ENCODE measurements at regions not wholly inside any gene's neighbourhood (a gene's known extent, or its start where the extent isn't known, plus 50 kb on each side); places are given as distances from the start of the nearest gene placed in this dataset.

GRCh38 chr13:72462726-72463125, 264.7 kb downstream of the MZT1 start:
- Histone ChIP-seq H3K9ac (no peak overlapping the region), H4K20me1 (no peaks in the 10 kb centered on the region), H3K36me3 (no peaks in the 10 kb centered on the region), H3K9me3 (no peaks in the 10 kb centered on the region), H3K4me3 (no peak overlapping the region), H3K27me3 (no peaks in the 10 kb centered on the region), H3K27ac (no peak overlapping the region), H3K4me1 (no peaks in the 10 kb centered on the region), H3K4me2 (no peak overlapping the region)
- TF ChIP-seq Cebpa-rat (IDR thresholded peaks at IDR 0.05): no peak

- no peak overlapping the region for H3K4me2 ChIP-seq
- TF ChIP-seq Cebpa-rat (IDR thresholded peaks at IDR 0.05): no peak
- no peaks in the 10 kb centered on the region for H3K4me1 ChIP-seq
- H3K27ac ChIP-seq: no peak overlapping the region
- no peak overlapping the region for H3K9ac ChIP-seq
- no peaks in the 10 kb centered on the region for H3K36me3 ChIP-seq
- no peak overlapping the region for H3K4me3 ChIP-seq
- no peaks in the 10 kb centered on the region for H4K20me1 ChIP-seq
- H3K9me3 ChIP-seq: no peaks in the 10 kb centered on the region
- H3K27me3 ChIP-seq: no peaks in the 10 kb centered on the region
Observed at GRCh38 chr13:72462166-72462565, 265.3 kb downstream of the MZT1 start.

GRCh38 chr13:72458701-72459100, 268.7 kb downstream of the MZT1 start:
- no peak overlapping the region for H3K4me3 ChIP-seq
- no peak overlapping the region for H3K4me2 ChIP-seq
- no peaks in the 10 kb centered on the region for H3K27me3 ChIP-seq
- no peaks in the 10 kb centered on the region for H4K20me1 ChIP-seq
- no peak overlapping the region for H3K27ac ChIP-seq
- no peaks in the 10 kb centered on the region for H3K36me3 ChIP-seq
- no peak overlapping the region for H3K9ac ChIP-seq
- no peak for TF ChIP-seq Cebpa-rat (IDR thresholded peaks at IDR 0.05)
- no peaks in the 10 kb centered on the region for H3K4me1 ChIP-seq
- H3K9me3 ChIP-seq: no peaks in the 10 kb centered on the region; the same call in 1 of the 2 replicates

DNA sequence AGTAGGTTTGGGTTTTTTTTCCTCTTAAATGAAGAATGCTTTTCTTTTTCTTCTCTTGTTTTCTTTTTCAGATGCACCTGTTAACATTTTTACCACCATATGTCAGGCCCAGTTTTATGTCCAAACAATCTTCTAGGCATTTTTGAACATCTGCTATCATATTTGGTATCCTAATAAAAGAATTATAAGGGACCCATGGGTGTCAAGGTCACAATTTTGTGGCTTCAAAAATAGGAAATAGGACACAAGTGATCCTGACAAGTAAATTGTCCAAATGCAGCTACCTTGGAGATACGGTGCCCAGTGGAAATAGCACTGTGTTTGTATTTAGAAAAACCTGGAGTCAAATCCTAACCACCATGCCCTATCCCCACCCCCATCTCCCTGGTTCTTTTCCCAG, 270.3 kb downstream of the MZT1 start:
- no peak overlapping the region for H3K9ac ChIP-seq
- no peak overlapping the region for H3K27ac ChIP-seq
- no peaks in the 10 kb centered on the region for H3K27me3 ChIP-seq
- TF ChIP-seq Cebpa-rat (IDR thresholded peaks at IDR 0.05): no peak
- H3K36me3 ChIP-seq: no peaks in the 10 kb centered on the region
- H3K4me2 ChIP-seq: no peak overlapping the region
- H3K4me3 ChIP-seq: no peak overlapping the region
- H3K4me1 ChIP-seq: no peaks in the 10 kb centered on the region
- H3K9me3 ChIP-seq: no peaks in the 10 kb centered on the region; the same call in 1 of the 2 replicates
- H4K20me1 ChIP-seq: no peaks in the 10 kb centered on the region

- Histone ChIP-seq H3K4me1 (no peaks in the 10 kb centered on the region), H3K27me3 (no peaks in the 10 kb centered on the region)
Observed at GRCh38 chr13:72456486-72456885, 270.9 kb downstream of the MZT1 start.

DNA sequence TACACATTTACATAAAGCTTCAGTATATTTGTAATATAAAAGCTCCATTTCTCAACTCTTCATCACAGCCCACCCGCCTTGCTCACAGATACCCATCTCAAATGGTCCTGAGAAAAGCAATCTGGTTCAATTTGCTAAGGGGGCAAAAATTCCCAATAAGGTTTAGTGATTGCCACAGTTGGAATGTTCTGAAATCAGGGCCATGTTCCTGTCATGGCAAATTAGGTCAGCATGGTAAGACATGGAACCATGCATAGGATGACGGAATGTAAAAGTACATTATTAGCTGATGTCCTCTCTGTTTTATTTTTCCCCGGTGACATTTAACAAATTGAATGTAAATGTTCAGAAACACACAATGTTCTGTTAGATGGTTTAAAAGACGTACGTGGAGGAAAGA, 274.3 kb downstream of the MZT1 start:
- H3K9ac ChIP-seq: no peak overlapping the region
- H4K20me1 ChIP-seq: no peaks in the 10 kb centered on the region
- peaks cover 6% of the 10 kb centered on the region for H3K9me3 ChIP-seq
- no peaks in the 10 kb centered on the region for H3K27me3 ChIP-seq
- no peak for TF ChIP-seq Cebpa-rat (IDR thresholded peaks at IDR 0.05)
- no peaks in the 10 kb centered on the region for H3K36me3 ChIP-seq
- H3K4me2 ChIP-seq: no peak overlapping the region
- H3K4me1 ChIP-seq: no peaks in the 10 kb centered on the region
- H3K27ac ChIP-seq: no peak overlapping the region
- H3K4me3 ChIP-seq: no peak overlapping the region

More at GRCh38 chr13:72456486-72456885, 270.9 kb downstream of the MZT1 start:
- H3K36me3 ChIP-seq: no peaks in the 10 kb centered on the region
- TF ChIP-seq Cebpa-rat (IDR thresholded peaks at IDR 0.05): no peak
- no peaks in the 10 kb centered on the region; the same call in 1 of the 2 replicates for H3K9me3 ChIP-seq
- no peak overlapping the region for H3K4me3 ChIP-seq
- H3K4me2 ChIP-seq: no peak overlapping the region
- H3K9ac ChIP-seq: no peak overlapping the region
- H4K20me1 ChIP-seq: no peaks in the 10 kb centered on the region
- no peak overlapping the region for H3K27ac ChIP-seq

GRCh38 chr13:72448082-72448481, 279.3 kb downstream of the MZT1 start:
- Histone ChIP-seq H3K27me3 (no peaks in the 10 kb centered on the region), H3K4me1 (no peaks in the 10 kb centered on the region), H3K4me3 (no peak overlapping the region), H3K36me3 (no peaks in the 10 kb centered on the region), H3K9ac (no peak overlapping the region), H4K20me1 (no peaks in the 10 kb centered on the region), H3K4me2 (no peak overlapping the region), H3K9me3 (peaks cover 13% of the 10 kb centered on the region), H3K27ac (no peak overlapping the region)
- no peak for TF ChIP-seq Cebpa-rat (IDR thresholded peaks at IDR 0.05)

DNA sequence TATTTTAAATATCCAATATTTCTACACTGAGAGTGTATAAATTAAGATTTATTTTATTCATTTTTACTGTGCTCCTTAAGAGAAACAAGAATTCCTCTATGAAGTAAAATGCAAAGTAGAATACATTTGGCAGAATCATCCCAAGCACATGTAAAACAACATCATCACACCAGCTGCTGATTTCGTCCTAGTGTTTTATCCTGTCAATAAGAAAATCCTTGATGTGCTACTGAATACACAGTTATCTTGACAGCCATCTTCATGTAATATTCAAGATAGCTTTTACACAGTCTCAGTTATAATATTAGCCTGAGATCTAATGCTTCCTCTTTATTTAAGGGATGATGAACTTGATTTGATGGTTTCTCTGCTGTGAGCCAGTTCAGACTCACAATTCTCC, 282.4 kb downstream of the MZT1 start:
- no peak for TF ChIP-seq Cebpa-rat (IDR thresholded peaks at IDR 0.05)
- H3K4me3 ChIP-seq: no peak overlapping the region
- no peaks in the 10 kb centered on the region for H3K36me3 ChIP-seq
- no peaks in the 10 kb centered on the region for H3K27me3 ChIP-seq
- H3K4me2 ChIP-seq: no peak overlapping the region
- no peaks in the 10 kb centered on the region for H3K4me1 ChIP-seq
- no peak overlapping the region for H3K27ac ChIP-seq
- H3K9ac ChIP-seq: no peak overlapping the region
- peaks cover 13% of the 10 kb centered on the region for H3K9me3 ChIP-seq
- no peaks in the 10 kb centered on the region for H4K20me1 ChIP-seq

GRCh38 chr13:72437458-72437857, 290.0 kb downstream of the MZT1 start:
- TF ChIP-seq Cebpa-rat (IDR thresholded peaks at IDR 0.05): no peak
- H3K4me1 ChIP-seq: no peaks in the 10 kb centered on the region
- no peak overlapping the region for H3K4me3 ChIP-seq
- no peaks in the 10 kb centered on the region for H3K36me3 ChIP-seq
- no peaks in the 10 kb centered on the region for H4K20me1 ChIP-seq
- H3K27me3 ChIP-seq: no peaks in the 10 kb centered on the region
- no peak overlapping the region for H3K9ac ChIP-seq
- no peak overlapping the region for H3K27ac ChIP-seq
- H3K9me3 ChIP-seq: no peaks in the 10 kb centered on the region
- no peak overlapping the region for H3K4me2 ChIP-seq

DNA sequence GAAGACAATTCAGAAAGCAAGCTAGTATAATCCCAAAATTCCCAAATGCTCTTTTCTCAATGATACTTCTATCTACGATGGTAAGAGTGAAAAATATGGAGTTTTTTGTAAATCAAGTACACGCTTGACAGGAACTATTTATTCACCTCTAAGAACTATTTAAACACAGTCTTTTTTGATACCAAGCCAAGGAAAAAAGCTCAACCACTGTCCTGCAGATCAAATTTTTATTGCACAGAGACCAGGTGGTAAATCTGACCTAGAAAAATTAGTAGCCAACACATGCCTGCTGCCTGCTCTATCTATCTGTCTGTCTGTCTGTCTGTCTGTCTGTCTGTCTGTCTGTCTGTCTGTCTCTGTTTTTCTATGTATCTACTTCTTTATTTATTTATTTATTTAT, 292.2 kb downstream of the MZT1 start:
- Histone ChIP-seq H3K9me3 (no peaks in the 10 kb centered on the region), H4K20me1 (no peaks in the 10 kb centered on the region), H3K4me1 (no peaks in the 10 kb centered on the region), H3K27ac (no peak overlapping the region), H3K27me3 (no peaks in the 10 kb centered on the region), H3K4me3 (no peak overlapping the region), H3K9ac (no peak overlapping the region), H3K4me2 (no peak overlapping the region), H3K36me3 (no peaks in the 10 kb centered on the region)
- TF ChIP-seq Cebpa-rat (IDR thresholded peaks at IDR 0.05): no peak

DNA sequence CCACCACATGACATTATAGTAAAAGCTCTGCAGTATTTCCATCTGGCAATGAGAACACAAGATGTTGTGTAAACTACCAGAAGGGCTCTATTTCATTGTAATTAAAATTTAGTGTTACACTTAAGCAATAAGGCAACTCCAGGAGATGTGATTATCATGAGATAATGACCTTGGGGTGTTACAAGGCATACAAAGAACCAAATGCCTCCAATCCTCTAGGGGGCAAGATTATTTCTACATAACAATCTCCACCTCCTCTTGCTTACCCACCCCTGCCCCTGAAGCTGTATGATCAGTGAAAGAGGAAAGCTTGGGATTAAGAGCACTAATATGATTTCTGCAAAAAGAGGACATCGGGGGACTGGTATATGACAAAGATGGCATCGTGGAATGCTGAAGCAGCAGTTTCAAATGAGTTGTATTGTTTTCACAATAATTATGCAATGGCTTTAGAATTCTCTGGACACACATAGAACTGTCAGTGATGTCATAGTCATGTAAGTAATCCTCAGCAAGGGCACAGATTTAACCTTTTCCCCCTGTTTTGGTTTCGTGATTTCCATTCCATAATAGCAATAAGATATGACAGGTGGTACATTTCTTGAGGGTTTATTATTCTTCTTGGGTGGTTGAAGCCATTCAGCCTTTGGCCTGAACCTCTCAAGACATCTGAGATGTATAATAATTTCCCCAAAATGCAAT, 295.3 kb downstream of the MZT1 start:
- TF ChIP-seq Cebpa-rat (IDR thresholded peaks at IDR 0.05): no peak
- no peaks in the 10 kb centered on the region for H3K4me1 ChIP-seq
- H3K36me3 ChIP-seq: no peaks in the 10 kb centered on the region
- H3K9ac ChIP-seq: no peak overlapping the region
- H3K27me3 ChIP-seq: no peaks in the 10 kb centered on the region
- H3K27ac ChIP-seq: no peak overlapping the region
- H3K4me3 ChIP-seq: no peak overlapping the region
- H4K20me1 ChIP-seq: no peaks in the 10 kb centered on the region
- H3K9me3 ChIP-seq: no peaks in the 10 kb centered on the region
- no peak overlapping the region for H3K4me2 ChIP-seq

Data from BLaER1 (cell line).